Tibial nerve (tissue), 4 donors: ENCODE measurements at regions not wholly inside any gene's neighbourhood (a gene's known extent, or its start where the extent isn't known, plus 50 kb on each side); places are given as distances from the start of the nearest gene placed in this dataset.

Experiments used
- EP300 ChIP-seq, 2 donors: sonication (generic); formaldehyde crosslinking; IDR thresholded peaks; one replicate each; pipeline ENCODE4 v1.6.1; 2017; ENCODE audit warnings: antibody characterized with exemption in 2 of 2, mild to moderate bottlenecking in 1 of 2
- POLR2A ChIP-seq, 2 donors: fragments of 450-650 bp; IDR thresholded peaks; one replicate each; pipeline ENCODE4 v1.6.1; 2017; ENCODE audit warnings: antibody characterized with exemption in 2 of 2, mild to moderate bottlenecking in 2 of 2, moderate library complexity in 2 of 2
- TF ChIP-seq, protein P1 (sequence below), 5 experiments: fragments of 200-600 bp in 3 of 5; fragments of 450-650 bp in 2 of 5; sonication (generic) in 3 of 5; IDR thresholded peaks; one replicate each; pipeline ENCODE4 v1.5.1; 2016 to 2019; ENCODE audit warnings: antibody characterized with exemption in 5 of 5, mild to moderate bottlenecking in 3 of 5, moderate library complexity in 2 of 5

- no peak for TF ChIP-seq POLR2A (IDR thresholded peaks at IDR 0.05)
- TF ChIP-seq EP300 (IDR thresholded peaks at IDR 0.05), result no peak
- TF ChIP-seq, protein P1, sequence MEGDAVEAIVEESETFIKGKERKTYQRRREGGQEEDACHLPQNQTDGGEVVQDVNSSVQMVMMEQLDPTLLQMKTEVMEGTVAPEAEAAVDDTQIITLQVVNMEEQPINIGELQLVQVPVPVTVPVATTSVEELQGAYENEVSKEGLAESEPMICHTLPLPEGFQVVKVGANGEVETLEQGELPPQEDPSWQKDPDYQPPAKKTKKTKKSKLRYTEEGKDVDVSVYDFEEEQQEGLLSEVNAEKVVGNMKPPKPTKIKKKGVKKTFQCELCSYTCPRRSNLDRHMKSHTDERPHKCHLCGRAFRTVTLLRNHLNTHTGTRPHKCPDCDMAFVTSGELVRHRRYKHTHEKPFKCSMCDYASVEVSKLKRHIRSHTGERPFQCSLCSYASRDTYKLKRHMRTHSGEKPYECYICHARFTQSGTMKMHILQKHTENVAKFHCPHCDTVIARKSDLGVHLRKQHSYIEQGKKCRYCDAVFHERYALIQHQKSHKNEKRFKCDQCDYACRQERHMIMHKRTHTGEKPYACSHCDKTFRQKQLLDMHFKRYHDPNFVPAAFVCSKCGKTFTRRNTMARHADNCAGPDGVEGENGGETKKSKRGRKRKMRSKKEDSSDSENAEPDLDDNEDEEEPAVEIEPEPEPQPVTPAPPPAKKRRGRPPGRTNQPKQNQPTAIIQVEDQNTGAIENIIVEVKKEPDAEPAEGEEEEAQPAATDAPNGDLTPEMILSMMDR (IDR thresholded peaks at IDR 0.05), result no peak
Observed at GRCh38 chr21:34217263-34217662, 143.9 kb downstream of the MRPS6 start.
